DMS 273 treated with DMSO at 0.1 percent for 48 hours (cell line): ENCODE measurements at regions not wholly inside any gene's neighbourhood (a gene's known extent, or its start where the extent isn't known, plus 50 kb on each side); places are given as distances from the start of the nearest gene placed in this dataset.

Experiments used
- DNase-seq: peaks from one replicate; lab custom pipeline; 2025; lab: John Stamatoyannopoulos, UW

DNA sequence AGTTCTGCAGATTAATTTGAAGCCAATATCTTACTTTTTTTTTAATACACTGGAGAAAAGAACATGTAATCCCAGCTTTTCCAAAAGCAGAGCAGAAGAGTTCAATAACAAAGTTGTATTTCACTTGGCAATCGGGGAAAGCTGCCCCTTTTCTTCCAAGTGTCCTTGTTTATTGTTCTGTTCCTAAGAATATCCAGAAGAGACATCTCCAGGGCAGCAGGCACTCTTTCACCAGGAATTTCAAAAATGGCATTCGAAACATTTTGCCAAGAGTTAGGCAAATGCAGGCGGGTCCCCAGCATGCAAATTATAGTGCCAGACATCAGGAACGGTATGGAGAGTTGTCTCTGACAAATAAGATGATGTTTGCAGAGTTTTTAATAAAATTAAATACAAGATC is 494.5 kb downstream of the BCOR start:
- DNase-seq, result no peak

DNA sequence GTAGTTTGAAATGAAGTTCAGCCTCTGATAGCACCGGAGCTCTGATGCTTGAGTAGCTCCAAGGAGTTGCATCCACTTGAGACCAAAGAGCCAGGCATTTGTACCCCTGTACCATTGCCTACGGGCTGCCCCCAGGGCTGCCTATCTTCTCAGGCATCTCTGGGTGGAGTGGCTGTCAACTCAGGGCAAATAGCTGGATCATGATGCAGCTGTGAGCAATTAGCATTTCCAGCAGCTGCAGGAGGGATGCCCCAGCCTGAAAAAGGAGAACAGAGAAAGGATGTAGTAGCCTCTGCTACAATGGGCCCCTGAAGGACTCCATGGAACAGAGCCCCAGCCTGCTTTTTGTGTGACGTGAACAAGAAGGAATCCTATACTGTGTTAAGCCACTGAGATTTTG is 492.6 kb downstream of the BCOR start:
- no peak for DNase-seq

- DNase-seq, result no peak
Observed at GRCh38 chrX:39605866-39606265, 491.9 kb downstream of the BCOR start.

GRCh38 chrX:39609941-39610340 is 487.8 kb downstream of the BCOR start:
- DNase-seq, result no peak

DNA sequence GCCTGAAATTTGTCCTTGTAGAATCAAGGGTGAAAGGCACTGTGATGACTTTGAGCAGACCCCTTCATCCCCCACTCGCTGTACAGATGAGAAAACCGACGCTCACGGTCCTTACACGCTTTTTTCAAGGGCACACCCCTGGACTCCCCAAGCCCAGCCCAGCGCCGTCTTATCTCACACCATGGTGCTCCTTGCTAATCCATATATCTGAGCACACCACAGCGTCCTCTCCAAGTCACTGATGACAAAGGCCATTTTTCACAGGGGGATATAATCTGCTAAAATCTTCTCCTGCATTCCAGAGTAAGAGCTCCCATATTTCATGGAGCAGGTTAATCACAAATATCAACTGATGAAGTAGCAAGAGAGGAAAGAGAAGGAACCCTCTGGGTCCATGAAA is 486.3 kb downstream of the BCOR start:
- DNase-seq, result no peak

- DNase-seq, result no peak
Observed at GRCh38 chrX:39613482-39613995, 484.2 kb downstream of the BCOR start.

DNA sequence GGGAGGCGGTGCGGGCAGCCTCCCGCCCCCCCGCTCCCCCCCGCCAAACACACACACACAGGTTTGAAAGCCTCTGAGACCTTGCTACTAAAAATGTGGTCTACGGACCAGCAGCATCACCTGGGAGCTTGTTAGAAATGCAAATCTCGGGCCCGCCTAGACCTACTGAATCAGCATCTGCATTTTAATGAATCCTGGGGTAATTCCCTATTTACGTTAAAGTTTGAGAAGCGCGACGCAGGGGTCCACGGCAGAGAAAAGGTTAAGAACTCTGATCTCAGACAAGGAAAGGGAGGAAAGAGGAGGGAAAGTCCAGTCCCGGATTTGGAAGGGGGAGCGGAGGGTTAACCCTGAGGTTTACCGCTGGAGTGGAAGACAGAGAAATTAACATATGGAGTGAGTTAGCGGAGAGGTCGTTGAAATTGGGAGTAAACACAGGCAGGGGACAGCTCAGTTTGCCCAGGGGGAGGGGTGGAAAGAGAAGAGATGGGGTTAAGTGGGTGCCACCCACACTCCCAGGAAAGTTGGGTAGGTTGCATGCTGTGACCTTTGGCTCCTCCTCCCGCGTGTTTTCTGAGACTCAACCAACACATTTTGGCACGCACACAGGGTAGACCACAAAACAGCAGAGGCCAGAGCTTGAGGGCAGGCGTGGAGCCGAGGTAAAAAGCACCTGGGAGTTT is 483.6 kb downstream of the BCOR start:
- no peak for DNase-seq

GRCh38 chrX:39614680-39614998 is 483.1 kb downstream of the BCOR start:
- DNase-seq, result no peak

DNA sequence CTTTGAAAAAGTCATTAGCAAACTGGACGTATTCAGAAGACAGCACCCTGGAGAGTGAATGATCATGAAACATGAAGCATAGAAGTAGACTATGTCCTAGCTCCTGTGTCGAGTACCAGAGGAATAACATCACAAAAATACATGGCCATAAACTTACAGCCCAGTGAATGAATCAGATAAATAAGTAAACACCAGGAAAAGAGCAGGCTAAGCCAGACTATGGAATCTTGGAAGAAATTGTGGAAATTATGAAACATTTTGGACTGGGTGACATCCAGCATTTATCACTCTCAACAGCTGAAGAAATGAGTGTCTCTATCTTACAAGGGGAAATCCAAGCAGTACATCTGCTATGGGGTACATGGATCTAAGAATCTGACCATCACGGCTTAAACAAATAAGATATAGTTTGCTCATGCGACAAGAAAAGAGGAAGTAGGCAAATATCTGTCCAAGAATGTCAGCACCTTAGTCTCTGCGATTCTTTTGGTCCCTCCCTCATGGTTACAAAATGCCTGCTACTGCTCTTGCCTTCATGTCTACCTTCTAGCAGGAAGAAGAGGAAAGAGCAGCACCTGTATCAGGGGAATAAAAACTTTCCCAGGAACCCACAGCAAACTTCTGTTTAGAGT is 481.5 kb downstream of the BCOR start:
- no peak for DNase-seq

- no peak for DNase-seq
Observed at GRCh38 chrX:39616731-39617130, 481.0 kb downstream of the BCOR start.

DNA sequence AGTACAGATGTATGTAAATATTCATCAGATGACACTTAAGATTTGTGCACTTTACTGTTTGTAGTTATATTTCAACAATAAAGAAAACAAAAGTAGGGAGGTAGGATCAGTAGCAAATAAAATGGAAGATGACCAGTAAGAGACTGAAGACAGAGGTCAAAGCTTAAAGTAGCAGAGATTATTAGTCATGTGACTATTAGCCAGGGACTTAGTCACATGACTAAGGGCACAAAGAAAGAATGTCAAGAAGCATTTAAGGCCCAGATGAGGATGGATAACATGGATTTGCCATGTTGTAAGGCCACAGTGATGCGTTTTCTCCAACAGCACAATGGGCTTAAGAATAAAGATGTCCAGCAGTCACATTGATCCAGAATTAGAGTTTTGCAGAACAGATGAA is 479.6 kb downstream of the BCOR start:
- DNase-seq, result no peak

- no peak for DNase-seq
Observed at GRCh38 chrX:39619182-39620009, 478.4 kb downstream of the BCOR start.

- no peak for DNase-seq
Observed at GRCh38 chrX:39624166-39624565, 473.6 kb downstream of the BCOR start.

- no peak for DNase-seq
Observed at GRCh38 chrX:39625810-39626209, 471.9 kb downstream of the BCOR start.

DNA sequence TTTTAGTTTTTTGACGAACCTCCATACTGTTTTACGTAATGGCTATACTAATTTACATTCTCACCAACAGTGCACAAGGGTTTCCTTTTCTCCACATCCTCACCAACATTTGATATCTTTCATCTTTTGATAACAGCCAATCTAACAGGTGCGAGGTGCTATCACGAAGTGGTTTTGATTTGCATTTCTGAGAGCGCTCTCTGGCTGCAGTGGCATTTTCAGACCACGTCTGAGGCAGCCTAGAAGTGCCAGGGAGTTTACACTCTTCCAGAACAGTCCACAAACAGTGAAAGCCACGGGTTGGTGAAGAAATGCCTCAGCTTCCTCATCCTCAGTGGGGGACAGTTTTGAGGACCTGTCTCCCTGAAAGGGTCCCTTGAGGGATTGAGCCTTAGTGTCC is 471.0 kb downstream of the BCOR start:
- no peak for DNase-seq

DNA sequence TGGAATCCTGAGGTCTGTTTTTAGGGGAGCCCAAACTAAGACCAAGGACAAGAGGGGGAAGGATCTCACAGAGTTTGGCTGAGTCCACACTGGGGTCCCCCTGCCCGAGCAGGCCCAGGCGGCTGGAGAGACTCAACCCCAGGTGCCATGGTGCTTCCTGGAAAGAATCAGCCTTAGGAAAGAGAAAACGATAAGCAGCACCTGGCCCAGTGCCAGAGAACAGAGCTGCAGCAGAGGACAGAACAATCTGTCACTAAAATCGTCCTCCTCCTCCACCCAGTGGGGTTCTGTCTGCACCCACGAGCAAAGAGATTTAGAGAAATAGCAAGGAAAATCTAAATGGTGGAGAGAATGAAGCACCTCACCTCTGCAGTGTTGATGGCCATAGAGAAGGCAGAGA is 470.5 kb downstream of the BCOR start:
- DNase-seq, result no peak

DNA sequence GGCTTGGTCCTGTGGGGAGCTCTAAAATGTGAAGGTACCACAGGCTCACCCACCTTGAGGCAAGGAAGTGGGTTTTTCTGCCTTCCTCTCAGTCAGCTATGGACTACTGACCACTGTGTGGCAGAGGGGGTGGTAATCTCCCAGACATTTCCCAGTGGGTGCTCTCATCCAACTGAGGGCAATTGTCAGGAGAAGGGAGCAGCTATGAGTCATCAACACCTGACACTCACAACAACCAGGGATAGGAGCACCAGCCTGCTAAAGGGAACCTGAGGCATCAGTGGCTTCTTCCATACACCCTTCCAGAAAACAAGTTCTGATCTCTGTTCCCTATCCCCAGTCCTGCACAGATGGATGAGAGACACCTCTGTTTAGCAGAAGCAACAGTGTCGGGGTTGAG is 468.8 kb downstream of the BCOR start:
- no peak for DNase-seq

- DNase-seq, result no peak
Observed at GRCh38 chrX:39630344-39630743, 467.4 kb downstream of the BCOR start.

- DNase-seq, result no peak
Observed at GRCh38 chrX:39631276-39632229, 466.2 kb downstream of the BCOR start.

DNA sequence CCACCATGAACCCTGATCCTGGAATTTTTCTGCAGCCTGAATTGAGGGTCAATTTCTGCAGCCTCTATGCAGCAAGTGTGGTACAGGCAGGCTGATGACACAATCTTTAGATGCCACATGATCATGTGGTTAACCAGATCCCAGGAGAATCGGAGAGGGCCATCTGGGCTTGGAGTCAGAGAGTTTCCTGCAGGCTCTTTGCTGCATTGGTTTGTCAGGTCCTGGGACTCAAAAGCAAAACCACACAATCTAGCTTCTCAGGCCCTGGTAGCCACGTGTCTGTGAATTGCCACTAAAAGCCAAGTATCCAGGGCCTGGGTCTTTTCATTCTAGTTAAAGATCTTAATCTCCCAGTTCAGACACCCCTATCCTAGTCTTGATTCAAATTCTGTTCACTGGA is 464.5 kb downstream of the BCOR start:
- DNase-seq, result no peak

- DNase-seq, result no peak
Observed at GRCh38 chrX:39636481-39636880, 461.3 kb downstream of the BCOR start.

DNA sequence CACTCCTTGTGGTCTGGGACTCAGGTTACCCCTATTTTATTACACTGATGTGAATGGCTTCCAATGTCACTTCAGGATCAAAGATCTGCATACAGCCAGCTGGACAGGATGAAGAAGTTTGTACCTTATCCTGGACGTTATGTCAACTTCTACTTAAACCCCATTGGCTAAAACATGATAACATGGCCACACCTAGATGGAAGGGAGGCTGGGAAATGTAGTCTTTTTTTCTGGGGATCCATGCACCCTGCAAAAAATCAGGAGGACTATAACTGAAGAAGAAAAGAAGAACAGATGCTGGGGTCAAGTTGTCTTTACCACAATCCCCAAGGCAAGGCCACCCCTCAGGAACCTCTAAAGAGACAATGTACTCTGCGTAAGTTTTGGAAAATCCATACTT is 459.2 kb downstream of the BCOR start:
- DNase-seq, result no peak
